Astrocyte (in vitro differentiated cells and primary cell): ENCODE measurements at regions not wholly inside any gene's neighbourhood (a gene's known extent, or its start where the extent isn't known, plus 50 kb on each side); places are given as distances from the start of the nearest gene placed in this dataset.

Source experiments
- CTCF ChIP-seq: IDR thresholded peaks from 2 replicates; pipeline ENCODE4 v1.5.1; 2011; ENCODE audit warnings: low read depth, mild to moderate bottlenecking, inconsistent platforms, low read length, moderate library complexity; ENCODE audit not compliant: insufficient read depth
- EZH2 ChIP-seq: IDR thresholded peaks from 2 replicates; pipeline ENCODE4 v1.6.1; 2012; ENCODE audit warnings: mild to moderate bottlenecking, low read length, inconsistent platforms; ENCODE audit not compliant: insufficient read depth

- TF ChIP-seq CTCF (no peak), EZH2 (no peak)
These were observed 1122.5 kb upstream of the WWC1 start for GRCh38 chr5:167168971-167169370.
